ENCODE measurements at regions not wholly inside any gene's neighbourhood (a gene's known extent, or its start where the extent isn't known, plus 50 kb on each side); places are given as distances from the start of the nearest gene placed in this dataset.

GRCh38 chr1:94318505-94319030 lies 81.2 kb upstream of the ARHGAP29 start:
- H3K27me3 ChIP-seq (ENCODE audit: control insufficient read depth, insufficient read depth, low read length) = no peaks in the 10 kb centered on the region
- DNase-seq (ENCODE audit: low read depth) = no peak
- no peak for FAIRE-seq
- H3K36me3 ChIP-seq (ENCODE audit: control insufficient read depth, insufficient read depth, low read length) = no peaks in the 10 kb centered on the region
- no peak for TF ChIP-seq CTCF (IDR thresholded peaks at IDR 0.05; ENCODE audit: insufficient read depth, low read length, severe bottlenecking)
- no peak overlapping the region for H3K4me3 ChIP-seq (ENCODE audit: low read depth, low read length)

DNA sequence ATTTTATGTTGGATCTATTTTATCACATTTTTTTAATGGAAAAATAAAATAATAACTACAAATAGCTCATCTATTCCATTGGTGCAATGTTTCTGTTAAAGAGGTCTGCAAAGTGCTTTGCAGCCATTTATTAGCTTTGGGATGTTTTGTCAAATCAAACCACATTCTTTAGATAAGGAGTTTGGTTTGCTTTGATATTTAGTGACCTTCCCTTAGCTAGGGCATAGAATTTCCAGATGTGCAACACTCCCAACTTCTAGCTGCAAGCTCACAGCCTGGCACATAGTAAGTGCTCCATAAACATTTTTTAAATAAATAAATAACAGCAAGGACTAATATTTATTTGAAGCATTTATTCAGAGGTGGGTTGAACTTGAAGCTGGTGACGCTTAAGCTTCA lies 80.4 kb upstream of the ARHGAP29 start:
- Histone ChIP-seq H3K4me3 (ENCODE audit: low read depth, low read length) (no peak overlapping the region), H3K36me3 (ENCODE audit: control insufficient read depth, insufficient read depth, low read length) (no peaks in the 10 kb centered on the region), H3K27me3 (ENCODE audit: control insufficient read depth, insufficient read depth, low read length) (no peaks in the 10 kb centered on the region)
- FAIRE-seq = no peak
- no peak for DNase-seq (ENCODE audit: low read depth)
- no peak for TF ChIP-seq CTCF (IDR thresholded peaks at IDR 0.05; ENCODE audit: insufficient read depth, low read length, severe bottlenecking)

GRCh38 chr1:94316836-94317789 lies 79.7 kb upstream of the ARHGAP29 start:
- DNase-seq (ENCODE audit: low read depth) = peak; percentile 69
- TF ChIP-seq CTCF (IDR thresholded peaks at IDR 0.05; ENCODE audit: insufficient read depth, low read length, severe bottlenecking) = no peak
- Histone ChIP-seq H3K36me3 (ENCODE audit: control insufficient read depth, insufficient read depth, low read length) (no peaks in the 10 kb centered on the region), H3K27me3 (ENCODE audit: control insufficient read depth, insufficient read depth, low read length) (no peaks in the 10 kb centered on the region), H3K4me3 (ENCODE audit: low read depth, low read length) (no peak overlapping the region)
- no peak for FAIRE-seq

- no peaks in the 10 kb centered on the region for H3K27me3 ChIP-seq (ENCODE audit: control insufficient read depth, insufficient read depth, low read length)
- no peak overlapping the region for H3K4me3 ChIP-seq (ENCODE audit: low read depth, low read length)
- no peak for TF ChIP-seq CTCF (IDR thresholded peaks at IDR 0.05; ENCODE audit: insufficient read depth, low read length, severe bottlenecking)
- FAIRE-seq (no peak), DNase-seq (ENCODE audit: low read depth) (no peak)
- no peaks in the 10 kb centered on the region for H3K36me3 ChIP-seq (ENCODE audit: control insufficient read depth, insufficient read depth, low read length)
These were observed 78.8 kb upstream of the ARHGAP29 start for GRCh38 chr1:94316183-94316582.

GRCh38 chr1:94315552-94316116 lies 78.2 kb upstream of the ARHGAP29 start:
- DNase-seq (ENCODE audit: low read depth) (no peak), FAIRE-seq (no peak)
- H3K4me3 ChIP-seq (ENCODE audit: low read depth, low read length) = no peak overlapping the region
- no peaks in the 10 kb centered on the region for H3K27me3 ChIP-seq (ENCODE audit: control insufficient read depth, insufficient read depth, low read length)
- no peaks in the 10 kb centered on the region for H3K36me3 ChIP-seq (ENCODE audit: control insufficient read depth, insufficient read depth, low read length)
- TF ChIP-seq CTCF (IDR thresholded peaks at IDR 0.05; ENCODE audit: insufficient read depth, low read length, severe bottlenecking) = no peak
